OCI-LY3 (cell line): ENCODE measurements at regions not wholly inside any gene's neighbourhood (a gene's known extent, or its start where the extent isn't known, plus 50 kb on each side); places are given as distances from the start of the nearest gene placed in this dataset.

ENCODE experiments used
- H2AFZ ChIP-seq: fragments of 200-600, 300-600 bp; shearing (Covaris generic); 2 replicates; pipeline ENCODE4 v1.6.0; 2014; ENCODE audit warnings: antibody characterized with exemption, low read depth, low read length
- H3K27ac ChIP-seq: fragments of 200-600, 300-600 bp; sonication (generic); 2 replicates; pipeline ENCODE4 v1.5.1; 2014; ENCODE audit warnings: mild to moderate bottlenecking, low read length, moderate library complexity, mixed read lengths
- H3K27me3 ChIP-seq: fragments of 200-600, 300-600 bp; sonication (generic); 2 replicates; pipeline ENCODE4 v1.6.1; 2014; ENCODE audit warnings: low read depth, low read length, mixed read lengths
- H3K36me3 ChIP-seq: fragments of 200-600, 300-600 bp; sonication (generic); replicated peaks from 2 replicates; pipeline ENCODE3; 2014; ENCODE audit warnings: low read depth, low read length, mixed read lengths
- H3K4me1 ChIP-seq: fragments of 300-600, 200-600 bp; sonication (generic); 2 replicates; pipeline ENCODE4 v1.6.1; 2014; ENCODE audit warnings: low read length, mixed read lengths
- H3K4me2 ChIP-seq: fragments of 200-600, 300-600 bp; sonication (generic); 2 replicates; pipeline ENCODE4 v1.6.1; 2014; ENCODE audit warnings: low read length, mixed read lengths
- H3K4me3 ChIP-seq: fragments of 300-600, 200-600 bp; sonication (generic); 2 replicates; pipeline ENCODE4 v1.5.1; 2014; ENCODE audit warnings: antibody characterized with exemption, mild to moderate bottlenecking, low read length, moderate library complexity
- H3K79me2 ChIP-seq: fragments of 300-600, 200-600 bp; shearing (Covaris generic); 2 replicates; pipeline ENCODE4 v1.6.1; 2014; ENCODE audit warnings: mild to moderate bottlenecking, low read length, mixed read lengths
- H3K9ac ChIP-seq: fragments of 300-600, 200-600 bp; shearing (Covaris generic); 2 replicates; pipeline ENCODE4 v1.6.0; 2014; ENCODE audit warnings: mild to moderate bottlenecking, low read length, moderate library complexity
- H3K9me3 ChIP-seq: fragments of 200-600, 300-600 bp; shearing (Covaris generic); 2 replicates; pipeline ENCODE4 v1.6.1; 2014; ENCODE audit warnings: low read length, mixed read lengths; ENCODE audit not compliant: insufficient read depth
- H4K20me1 ChIP-seq: fragments of 200-600, 300-600 bp; sonication (generic); 2 replicates; pipeline ENCODE4 v1.6.1; 2016; ENCODE audit warnings: low read length, mixed read lengths; ENCODE audit not compliant: insufficient read depth
- CTCF ChIP-seq: fragments of 200-600, 300-600 bp; sonication (generic); IDR thresholded peaks from 2 replicates; pipeline ENCODE4 v1.5.1; 2014; ENCODE audit warnings: antibody characterized with exemption, low read length, low read depth
- EZH2phosphoT487 ChIP-seq: fragments of 200-600 bp; shearing (Covaris generic); IDR thresholded peaks from 2 replicates; pipeline ENCODE4 v1.6.1; 2018; ENCODE audit warnings: antibody characterized with exemption, mixed run types, low read depth

- no peak overlapping the region for H3K4me2 ChIP-seq
- no peaks in the 10 kb centered on the region for H3K4me1 ChIP-seq
- H3K4me3 ChIP-seq = no peak overlapping the region
- H3K9me3 ChIP-seq = no peaks in the 10 kb centered on the region
- no peak for TF ChIP-seq EZH2phosphoT487
- no peak for TF ChIP-seq CTCF
- no peak overlapping the region for H3K27ac ChIP-seq
- no peaks in the 10 kb centered on the region for H3K36me3 ChIP-seq
- H2AFZ ChIP-seq = no peak overlapping the region
- no peaks in the 10 kb centered on the region for H3K79me2 ChIP-seq
- no peaks in the 10 kb centered on the region for H4K20me1 ChIP-seq
- no peak overlapping the region for H3K9ac ChIP-seq
- H3K27me3 ChIP-seq = no peaks in the 10 kb centered on the region
These were observed 52.3 kb upstream of the TBCA start for GRCh38 chr5:77828445-77828844.
